Stimulated activated CD8-positive, alpha-beta memory T cell treated with anti-CD3 and anti-CD28 coated beads, Interleukin-15, amount 100 ng/mL, for 24 hours (primary cell): ENCODE measurements at regions not wholly inside any gene's neighbourhood (a gene's known extent, or its start where the extent isn't known, plus 50 kb on each side); places are given as distances from the start of the nearest gene placed in this dataset.

Experiments
- DNase-seq: peaks from one replicate; pipeline ENCODE4 v3.0.0-alpha.2; 2020; ENCODE audit warnings: low read depth

- no peak for DNase-seq
Measured at GRCh38 chr21:25422610-25423608, 184.4 kb downstream of the MRPL39 start.

DNA sequence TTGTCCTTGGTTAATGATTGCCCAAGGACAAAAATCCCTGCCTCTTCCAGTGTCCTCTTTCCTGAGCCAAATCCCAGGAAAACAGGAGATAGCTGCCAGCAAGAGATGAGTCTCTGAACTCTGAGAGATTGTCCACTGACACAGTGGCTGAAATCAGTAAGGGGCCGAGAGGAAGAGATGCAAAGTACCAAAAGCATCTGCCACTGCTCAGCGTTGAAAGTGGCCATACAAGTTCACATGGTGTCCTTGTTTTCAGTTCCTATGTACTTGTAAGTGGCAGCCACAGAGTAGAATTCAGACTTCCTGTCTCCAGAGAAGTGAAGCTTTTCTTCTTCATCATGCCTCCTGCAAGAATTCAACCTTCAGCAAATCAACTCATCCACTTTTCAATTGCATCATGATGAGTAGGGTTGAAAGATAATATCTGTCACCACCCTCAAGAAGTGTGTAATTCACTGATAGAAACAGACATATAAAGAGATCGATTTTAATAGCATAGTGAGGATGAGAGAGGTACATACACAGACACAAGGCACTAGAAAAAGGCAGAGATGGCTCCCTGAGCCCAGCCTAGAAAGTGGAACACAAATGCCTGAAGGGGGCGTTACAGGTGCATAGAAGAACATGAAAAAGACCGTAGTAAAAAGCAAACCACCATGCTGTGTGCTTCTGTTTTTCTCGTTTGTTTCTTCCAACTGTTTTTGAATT lies 185.8 kb downstream of the MRPL39 start:
- no peak for DNase-seq

DNA sequence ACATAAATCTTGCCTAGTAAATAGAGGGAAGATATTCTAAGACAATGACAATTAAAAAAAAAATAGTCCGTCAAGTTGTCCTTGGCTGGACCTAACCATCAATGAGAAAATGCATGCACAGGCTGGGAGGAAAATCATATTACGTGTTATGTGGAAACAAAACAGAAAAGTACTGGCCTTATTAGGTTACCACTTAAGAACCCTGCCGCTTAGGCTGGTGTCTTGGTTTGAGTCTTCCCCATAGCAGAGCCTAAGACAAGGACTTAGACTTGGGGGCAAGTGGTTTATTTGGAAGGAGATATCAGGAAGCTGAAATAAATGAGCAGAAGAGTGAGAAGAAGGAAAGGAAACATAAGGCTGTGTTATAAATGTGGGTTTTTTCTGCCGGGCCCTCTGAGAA lies 186.4 kb downstream of the MRPL39 start:
- DNase-seq: no peak

GRCh38 chr21:25416669-25417068 lies 190.6 kb downstream of the MRPL39 start:
- DNase-seq: no peak

GRCh38 chr21:25412100-25412499 lies 195.2 kb downstream of the MRPL39 start:
- DNase-seq: no peak

GRCh38 chr21:25409978-25410377 lies 197.3 kb downstream of the MRPL39 start:
- no peak for DNase-seq

DNA sequence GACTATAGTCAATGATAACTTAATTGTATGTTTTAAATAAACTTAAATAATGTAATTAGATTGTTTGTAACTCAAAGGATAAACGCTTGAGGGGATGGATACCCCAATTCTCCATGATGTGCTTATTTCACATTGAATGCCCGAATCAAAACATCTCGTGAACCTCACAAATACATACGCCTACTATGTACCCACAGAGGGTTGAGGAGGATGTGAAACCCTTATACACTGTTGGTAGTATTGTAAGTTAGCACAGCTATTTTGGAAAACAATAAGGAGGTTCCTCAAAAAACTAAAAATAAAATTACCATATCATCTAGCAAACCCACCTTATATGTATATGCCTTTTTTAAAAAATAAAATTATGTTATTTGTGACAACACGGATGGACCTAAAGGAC lies 198.6 kb downstream of the MRPL39 start:
- DNase-seq: no peak

DNA sequence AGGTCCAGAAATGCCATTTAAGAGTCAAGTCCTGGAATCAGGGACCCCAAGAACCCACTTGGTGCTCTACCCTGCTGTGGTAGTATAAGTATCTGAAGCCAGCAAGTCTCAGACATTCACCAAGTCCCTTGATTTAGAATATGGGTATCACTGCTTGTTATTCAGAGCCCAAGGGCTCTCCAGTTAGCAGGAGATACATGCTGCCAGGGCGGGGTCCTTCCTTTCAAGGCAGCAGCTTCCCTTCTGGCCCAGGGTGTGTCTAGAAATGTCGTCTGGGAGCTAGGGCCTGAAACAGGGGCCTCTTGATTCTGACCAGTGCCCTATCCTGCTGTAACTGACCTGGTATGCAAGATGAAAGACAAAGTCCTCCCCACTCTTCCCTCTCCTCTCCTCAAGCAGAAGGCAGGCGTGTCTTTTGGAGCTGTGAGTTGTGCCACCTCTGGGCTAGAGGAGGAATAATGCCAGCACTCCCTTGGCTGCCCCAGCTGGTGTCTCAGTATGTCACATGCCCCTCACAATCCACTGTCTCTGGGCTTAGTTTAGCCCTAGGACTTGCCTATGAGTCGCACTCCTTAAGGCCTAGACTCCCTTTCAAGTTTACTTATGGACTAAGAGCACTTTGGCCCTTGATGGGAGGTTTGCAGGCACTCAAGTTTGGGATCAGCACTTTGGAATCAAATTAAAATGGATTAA lies 200.2 kb downstream of the MRPL39 start:
- no peak for DNase-seq

DNA sequence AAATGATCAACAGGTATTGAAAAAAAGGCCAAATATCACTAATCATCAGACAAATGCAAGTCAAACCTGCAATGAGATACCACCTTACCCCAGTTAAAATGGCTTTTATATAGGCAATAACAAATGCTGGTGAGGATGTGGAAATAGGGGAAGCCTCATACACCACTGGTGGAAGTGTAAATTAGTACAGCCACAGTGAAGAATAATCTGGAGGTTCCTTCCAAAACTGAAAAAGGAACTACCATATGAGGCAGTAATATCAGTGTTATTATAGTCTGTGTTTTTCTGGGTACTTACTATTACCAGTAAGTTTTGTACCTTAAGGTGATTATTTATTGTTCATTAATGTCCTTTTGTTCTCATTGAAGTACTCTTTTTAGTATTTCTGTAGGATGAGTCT lies 201.3 kb downstream of the MRPL39 start:
- DNase-seq: no peak

- DNase-seq: no peak
Measured at GRCh38 chr21:25402134-25402961, 204.9 kb downstream of the MRPL39 start.

DNA sequence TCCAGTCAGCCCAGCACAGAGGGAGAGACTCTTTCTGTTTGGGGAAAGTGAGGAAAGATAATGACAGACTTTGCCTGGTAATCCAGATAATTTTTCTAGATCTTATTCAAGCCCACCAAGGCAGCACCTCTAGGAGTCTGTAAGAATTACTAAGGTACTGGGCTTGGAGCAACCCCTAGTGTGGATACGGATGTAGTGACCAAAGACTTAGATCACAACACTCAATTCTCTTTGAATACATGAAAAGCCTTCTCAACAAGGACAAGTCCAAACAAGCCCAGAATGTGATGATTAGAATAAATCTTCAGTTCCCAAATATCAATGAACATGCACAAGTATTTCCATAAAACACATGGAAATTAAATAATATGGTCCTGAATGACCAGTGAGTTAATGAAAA lies 206.9 kb downstream of the MRPL39 start:
- no peak for DNase-seq

- no peak for DNase-seq
Measured at GRCh38 chr21:25398630-25399029, 208.7 kb downstream of the MRPL39 start.

DNA sequence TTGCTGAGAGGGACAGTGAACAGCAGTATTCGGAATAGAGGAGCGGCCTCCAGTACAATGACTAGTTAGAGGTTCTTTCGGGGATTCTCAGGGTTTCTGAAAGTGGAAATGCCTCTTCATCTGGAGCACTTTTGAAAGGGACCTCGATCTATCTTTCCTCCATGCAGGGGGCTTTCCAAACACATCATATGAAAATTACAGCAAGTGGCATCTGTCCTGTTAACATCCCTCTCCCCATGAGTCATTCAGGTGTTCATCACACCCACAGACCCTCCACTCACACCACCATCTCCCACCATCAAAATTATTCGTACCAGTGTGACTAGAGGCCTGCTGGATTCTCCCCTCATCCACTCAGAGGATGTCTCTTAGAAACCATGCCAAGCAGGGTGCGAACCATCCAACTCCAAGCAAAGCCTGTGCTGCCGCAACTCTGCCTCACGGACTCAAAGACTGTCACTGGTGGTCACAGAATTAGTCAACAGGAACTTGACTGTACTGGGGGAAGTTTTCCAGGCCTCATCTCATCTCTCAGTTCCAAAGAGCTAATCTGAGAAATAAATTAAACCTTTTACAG lies 211.1 kb downstream of the MRPL39 start:
- DNase-seq: peak; percentile 24

- no peak for DNase-seq
Measured at GRCh38 chr21:25391777-25392176, 215.5 kb downstream of the MRPL39 start.

DNA sequence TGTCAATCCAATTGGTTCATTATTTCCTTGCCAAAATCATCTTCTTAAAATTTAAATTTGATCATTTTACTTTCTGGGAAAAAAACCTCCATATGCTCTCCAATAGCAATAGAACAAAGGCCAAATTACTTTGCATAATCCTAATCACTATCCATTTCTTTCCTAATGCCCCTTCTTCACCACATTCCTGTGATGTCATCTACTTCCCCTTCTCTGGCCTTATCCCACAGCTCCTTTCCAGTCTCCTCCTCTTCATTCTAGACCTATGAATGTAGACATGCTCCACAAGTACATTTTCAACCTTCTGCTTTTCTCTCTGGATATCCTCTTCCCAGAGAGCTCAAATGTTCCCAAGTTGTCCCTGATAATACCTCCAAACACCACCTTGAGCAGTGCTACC lies 216.6 kb downstream of the MRPL39 start:
- DNase-seq: no peak

DNA sequence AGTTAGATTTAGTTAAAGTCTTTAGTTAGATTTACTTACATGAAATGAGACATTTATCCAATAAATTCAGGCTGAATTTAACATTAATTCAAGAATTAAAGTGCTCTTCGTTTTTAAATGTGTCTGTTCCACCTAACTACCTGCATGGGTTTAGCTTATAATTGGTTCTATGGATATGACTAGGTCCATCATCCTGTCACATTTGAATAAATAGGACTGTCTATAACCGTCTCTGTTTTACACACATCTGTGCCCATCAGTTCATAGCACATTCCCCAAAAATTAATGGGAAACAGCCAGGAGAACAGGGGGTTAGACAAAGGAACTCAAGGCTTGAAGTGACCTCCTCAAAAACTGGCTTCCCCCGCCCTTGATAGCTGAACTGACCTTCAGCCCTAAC lies 219.6 kb downstream of the MRPL39 start:
- no peak for DNase-seq

DNA sequence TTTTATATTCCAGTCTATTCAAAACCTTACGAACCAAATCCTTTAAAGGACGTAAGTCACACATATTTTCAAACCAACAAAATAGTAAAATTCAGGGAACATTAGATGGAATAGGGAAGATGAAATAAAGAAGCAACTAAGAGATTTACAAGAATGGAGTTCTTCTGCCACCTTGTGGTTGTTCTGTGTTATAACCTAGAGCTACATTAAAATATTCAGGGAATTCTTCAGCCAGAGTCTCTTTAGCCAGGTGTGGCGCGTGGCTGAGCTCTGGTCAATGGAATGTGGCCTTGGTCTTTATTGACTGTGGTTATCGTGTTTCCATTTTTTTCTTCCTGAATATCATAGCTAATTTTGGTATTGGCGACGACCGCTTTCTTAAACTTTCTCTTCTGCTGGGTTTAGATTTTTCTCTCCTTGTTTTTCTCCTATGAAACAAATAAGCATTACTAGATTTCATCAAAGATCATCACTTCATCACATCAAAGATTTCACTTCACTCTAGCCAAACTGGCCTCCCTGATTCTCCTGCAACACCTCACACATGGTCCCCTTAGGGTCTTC lies 221.3 kb downstream of the MRPL39 start:
- DNase-seq: no peak

DNA sequence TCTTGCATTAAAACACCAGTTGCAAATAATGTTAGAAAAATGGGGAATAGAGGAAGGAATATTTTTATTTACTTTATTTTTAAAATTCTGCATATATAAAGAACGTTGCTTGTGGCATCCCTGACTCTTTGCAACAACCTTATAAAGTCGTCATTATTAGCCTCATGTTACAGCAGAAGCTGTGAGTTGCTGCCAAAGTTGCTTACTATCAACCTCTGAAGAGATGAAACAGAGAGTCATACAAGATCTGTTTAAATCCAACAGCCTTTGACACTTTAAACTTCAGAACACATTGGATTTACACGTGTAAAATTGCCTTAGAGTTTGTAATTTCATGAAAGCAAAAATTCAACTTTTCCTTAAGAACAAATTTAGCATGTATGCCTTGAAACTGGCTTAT lies 221.9 kb downstream of the MRPL39 start:
- DNase-seq: no peak

- no peak for DNase-seq
Measured at GRCh38 chr21:25384782-25385181, 222.5 kb downstream of the MRPL39 start.

DNA sequence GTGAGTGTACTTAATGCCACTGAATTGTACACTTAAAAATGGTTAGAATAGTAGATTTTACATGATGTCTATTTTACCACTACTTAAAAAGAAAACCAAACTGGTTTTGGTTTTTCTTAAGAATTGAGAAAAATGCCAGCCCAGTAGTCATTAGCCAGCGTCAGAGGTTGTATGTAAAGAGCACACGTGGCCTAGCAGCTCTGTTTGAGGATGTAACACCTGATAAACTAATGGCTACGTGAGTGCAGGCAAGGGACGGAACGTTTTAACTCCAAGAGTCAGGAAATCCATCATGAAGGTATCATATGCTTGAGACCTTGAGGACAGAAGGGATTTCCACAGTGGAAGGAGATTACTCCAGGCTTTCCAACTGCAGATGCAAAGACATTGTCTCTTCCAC lies 223.7 kb downstream of the MRPL39 start:
- DNase-seq: no peak

DNA sequence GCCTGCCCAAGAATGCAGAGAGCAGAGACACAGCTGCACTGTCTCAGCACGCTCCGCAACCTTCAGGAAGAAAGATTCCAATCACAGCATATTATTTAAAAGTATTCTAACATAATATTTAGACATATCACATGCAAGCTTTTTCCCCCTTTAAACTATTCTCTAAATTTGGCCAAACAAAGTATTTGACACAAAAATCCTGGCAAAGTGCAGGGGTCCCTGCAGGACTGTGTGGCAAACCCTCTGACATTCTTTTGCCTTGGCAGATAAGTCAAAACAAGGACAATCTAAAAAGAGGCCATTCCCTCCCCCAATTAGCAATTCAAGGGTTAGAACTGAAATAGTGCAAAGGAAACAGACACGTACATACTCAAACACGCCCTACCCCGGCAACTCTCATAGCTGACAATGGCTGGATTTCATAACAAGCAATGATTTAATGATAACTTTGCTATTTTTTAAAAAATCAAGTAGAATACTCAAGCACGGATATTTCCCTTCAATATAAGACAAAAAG lies 225.3 kb downstream of the MRPL39 start:
- DNase-seq: no peak
